ENCODE measurements at regions not wholly inside any gene's neighbourhood (a gene's known extent, or its start where the extent isn't known, plus 50 kb on each side); places are given as distances from the start of the nearest gene placed in this dataset.
"Not testable (repeated sequence)": the region's sequence is repeated elsewhere in the genome, so short reads cannot be mapped to it uniquely, and the experiment has no call there.

GRCh38 chr4:82301390-82301789 is 72.4 kb downstream of the HNRNPD start:
- DNase-seq (ENCODE audit: low read depth, low spot score) = not testable (repeated sequence)

- DNase-seq (ENCODE audit: low read depth, low spot score) = no peak
These were observed 80.5 kb downstream of the HNRNPD start for GRCh38 chr4:82293304-82293703.

- DNase-seq (ENCODE audit: low read depth, low spot score) = no peak
These were observed 86.1 kb downstream of the HNRNPD start for GRCh38 chr4:82287720-82288119.

GRCh38 chr4:82284858-82285805 is 88.7 kb downstream of the HNRNPD start:
- DNase-seq (ENCODE audit: low read depth, low spot score) = peak; percentile 99

- no peak for DNase-seq (ENCODE audit: low read depth, low spot score)
These were observed 89.3 kb downstream of the HNRNPD start for GRCh38 chr4:82284475-82284857.

GRCh38 chr4:82282875-82283274 is 90.9 kb downstream of the HNRNPD start:
- no peak for DNase-seq (ENCODE audit: low read depth, low spot score)

- not testable (repeated sequence) for DNase-seq (ENCODE audit: low read depth, low spot score)
These were observed 94.2 kb downstream of the HNRNPD start for GRCh38 chr4:82279550-82279949.

GRCh38 chr4:82276332-82276640 is 97.5 kb downstream of the HNRNPD start:
- DNase-seq (ENCODE audit: low read depth, low spot score) = no peak

GRCh38 chr4:82275431-82276331 is 98.1 kb downstream of the HNRNPD start:
- DNase-seq (ENCODE audit: low read depth, low spot score) = no peak

GRCh38 chr4:82274700-82275099 is 99.1 kb downstream of the HNRNPD start:
- DNase-seq (ENCODE audit: low read depth, low spot score) = not testable (repeated sequence)

- DNase-seq (ENCODE audit: low read depth, low spot score) = not testable (repeated sequence)
These were observed 101.3 kb downstream of the HNRNPD start for GRCh38 chr4:82272523-82272922.

- DNase-seq (ENCODE audit: low read depth, low spot score) = not testable (repeated sequence)
These were observed 101.8 kb downstream of the HNRNPD start for GRCh38 chr4:82271915-82272480.

- no peak for DNase-seq (ENCODE audit: low read depth, low spot score)
These were observed 105.0 kb downstream of the HNRNPD start for GRCh38 chr4:82268826-82269193.

GRCh38 chr4:82268050-82268825 is 105.6 kb downstream of the HNRNPD start:
- peak; percentile 70 for DNase-seq (ENCODE audit: low read depth, low spot score)

GRCh38 chr4:82267506-82267905 is 106.3 kb downstream of the HNRNPD start:
- DNase-seq (ENCODE audit: low read depth, low spot score) = no peak

- no peak for DNase-seq (ENCODE audit: low read depth, low spot score)
These were observed 107.4 kb downstream of the HNRNPD start for GRCh38 chr4:82266345-82266744.

- no peak for DNase-seq (ENCODE audit: low read depth, low spot score)
These were observed 112.7 kb downstream of the HNRNPD start for GRCh38 chr4:82261084-82261483.

GRCh38 chr4:82260632-82261031 is 113.2 kb downstream of the HNRNPD start:
- no peak for DNase-seq (ENCODE audit: low read depth, low spot score)

GRCh38 chr4:82256718-82257117 is 117.1 kb downstream of the HNRNPD start:
- no peak for DNase-seq (ENCODE audit: low read depth, low spot score)

- DNase-seq (ENCODE audit: low read depth, low spot score) = no peak
These were observed 118.1 kb downstream of the HNRNPD start for GRCh38 chr4:82255657-82256056.

GRCh38 chr4:82248903-82249632 is 124.7 kb downstream of the HNRNPD start:
- no peak for DNase-seq (ENCODE audit: low read depth, low spot score)

Data from astrocyte of the hippocampus (primary cell).